ENCODE measurements at regions not wholly inside any gene's neighbourhood (a gene's known extent, or its start where the extent isn't known, plus 50 kb on each side); places are given as distances from the start of the nearest gene placed in this dataset.

DNA sequence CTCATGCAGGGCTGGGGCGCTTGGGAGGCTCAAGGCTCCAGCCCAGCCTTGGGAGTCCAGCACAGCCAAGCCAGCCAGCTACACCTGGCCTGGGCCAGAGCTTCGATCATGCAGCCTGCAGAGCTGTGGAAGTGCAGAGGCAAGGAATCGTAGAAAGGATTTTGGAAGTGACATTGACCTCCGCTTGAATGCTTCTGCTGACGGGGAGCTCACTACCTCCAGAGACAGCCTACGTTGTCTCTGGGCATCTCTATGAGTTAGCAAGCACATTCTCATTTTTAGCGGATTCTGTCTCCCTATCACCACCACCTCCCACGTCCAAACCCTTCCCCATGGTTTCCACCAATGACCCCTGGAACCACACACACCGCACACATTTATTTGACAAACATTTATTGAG is 88.5 kb downstream of the MICALL2 start:
- TF ChIP-seq, protein P1, sequence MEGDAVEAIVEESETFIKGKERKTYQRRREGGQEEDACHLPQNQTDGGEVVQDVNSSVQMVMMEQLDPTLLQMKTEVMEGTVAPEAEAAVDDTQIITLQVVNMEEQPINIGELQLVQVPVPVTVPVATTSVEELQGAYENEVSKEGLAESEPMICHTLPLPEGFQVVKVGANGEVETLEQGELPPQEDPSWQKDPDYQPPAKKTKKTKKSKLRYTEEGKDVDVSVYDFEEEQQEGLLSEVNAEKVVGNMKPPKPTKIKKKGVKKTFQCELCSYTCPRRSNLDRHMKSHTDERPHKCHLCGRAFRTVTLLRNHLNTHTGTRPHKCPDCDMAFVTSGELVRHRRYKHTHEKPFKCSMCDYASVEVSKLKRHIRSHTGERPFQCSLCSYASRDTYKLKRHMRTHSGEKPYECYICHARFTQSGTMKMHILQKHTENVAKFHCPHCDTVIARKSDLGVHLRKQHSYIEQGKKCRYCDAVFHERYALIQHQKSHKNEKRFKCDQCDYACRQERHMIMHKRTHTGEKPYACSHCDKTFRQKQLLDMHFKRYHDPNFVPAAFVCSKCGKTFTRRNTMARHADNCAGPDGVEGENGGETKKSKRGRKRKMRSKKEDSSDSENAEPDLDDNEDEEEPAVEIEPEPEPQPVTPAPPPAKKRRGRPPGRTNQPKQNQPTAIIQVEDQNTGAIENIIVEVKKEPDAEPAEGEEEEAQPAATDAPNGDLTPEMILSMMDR (IDR thresholded peaks at IDR 0.05) = no peak
- no peak for TF ChIP-seq POLR2A (IDR thresholded peaks at IDR 0.05)
- TF ChIP-seq EP300 (IDR thresholded peaks at IDR 0.05) = no peak
- 74 to 78% (median 75%) methylated on average over 9 of the region's 9 CpGs for WGBS, 3 donors
- Histone ChIP-seq H3K4me3 (no peak overlapping the region), H3K4me1 (ENCODE audit: insufficient read depth) (no peaks in the 10 kb centered on the region), H3K36me3 (no peaks in the 10 kb centered on the region), H3K9me3 (no peaks in the 10 kb centered on the region), H3K27ac (no peak overlapping the region), H3K27me3 (no peaks in the 10 kb centered on the region)
- no peak for DNase-seq
- intact Hi-C loops (cut with DNase I) = no loop called here

DNA sequence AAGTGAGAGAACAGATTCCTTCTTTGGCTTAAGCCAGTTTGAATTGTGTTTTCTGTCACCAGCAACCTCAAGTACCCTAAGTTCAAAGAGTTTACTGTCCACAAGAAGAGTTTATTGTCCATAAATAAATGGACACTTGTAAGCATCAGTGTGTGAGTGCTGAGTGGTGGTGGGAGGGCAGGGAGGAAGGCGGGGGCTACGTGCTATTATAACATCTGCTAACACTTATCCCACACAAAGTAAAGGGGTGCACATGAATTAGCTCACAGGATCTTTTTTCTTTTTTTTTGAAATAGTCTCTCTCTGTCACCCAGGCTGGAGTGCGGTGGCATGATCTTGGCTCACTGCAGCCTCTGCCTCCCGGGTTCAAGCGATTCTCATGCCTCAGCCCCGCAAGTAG is 87.2 kb downstream of the MICALL2 start:
- 60 to 75% (median 60%) methylated on average over 6 of the region's 6 CpGs for WGBS, 3 donors
- Histone ChIP-seq H3K4me3 (no peak overlapping the region), H3K27me3 (no peaks in the 10 kb centered on the region), H3K9me3 (no peaks in the 10 kb centered on the region), H3K4me1 (ENCODE audit: insufficient read depth) (no peaks in the 10 kb centered on the region), H3K36me3 (no peaks in the 10 kb centered on the region), H3K27ac (no peak overlapping the region)
- intact Hi-C loops (cut with DNase I) = no loop called here
- TF ChIP-seq, protein P1 (IDR thresholded peaks at IDR 0.05) = no peak
- no peak for TF ChIP-seq POLR2A (IDR thresholded peaks at IDR 0.05)
- TF ChIP-seq EP300 (IDR thresholded peaks at IDR 0.05) = no peak
- no peak for DNase-seq

DNA sequence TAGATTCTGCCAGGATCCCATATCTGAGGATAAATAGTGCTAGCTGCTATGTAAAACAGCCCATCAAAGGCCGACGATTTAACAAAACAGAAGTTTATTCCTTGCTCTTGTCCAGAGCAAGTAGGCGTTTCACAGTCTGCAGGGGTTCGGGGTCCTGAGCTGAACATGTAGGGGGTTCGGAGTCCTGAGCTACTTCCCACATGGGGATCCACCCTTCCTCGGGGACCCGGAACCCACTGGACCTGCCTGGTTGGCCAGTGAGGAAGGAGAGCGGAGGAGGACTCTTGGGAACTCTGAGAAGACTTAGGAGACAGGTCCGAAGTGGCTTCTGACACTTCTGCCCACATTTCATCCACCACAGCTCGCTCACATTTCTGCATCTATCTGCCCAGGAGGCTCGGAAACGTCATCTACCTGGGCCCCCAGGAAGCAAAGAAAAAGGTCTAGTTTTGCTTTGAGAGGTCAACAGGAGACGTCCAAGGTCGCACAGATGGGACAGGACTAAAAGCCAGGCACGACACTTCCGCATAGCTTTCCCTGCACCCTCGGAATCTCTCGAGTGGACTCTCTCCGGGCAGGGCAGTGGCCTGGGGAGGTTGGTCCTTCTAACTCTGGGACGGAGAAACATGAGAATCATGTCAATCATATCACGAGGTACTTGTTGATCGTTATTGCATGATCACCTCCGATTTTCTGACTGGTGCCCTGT is 86.4 kb downstream of the MICALL2 start:
- no peak for DNase-seq
- H3K27ac ChIP-seq = no peak overlapping the region
- no peaks in the 10 kb centered on the region for H3K36me3 ChIP-seq
- H3K4me1 ChIP-seq (ENCODE audit: insufficient read depth) = no peaks in the 10 kb centered on the region
- 45 to 57% (median 49%) methylated on average over 23 of the region's 23 CpGs for WGBS, 3 donors
- no peaks in the 10 kb centered on the region for H3K27me3 ChIP-seq
- H3K9me3 ChIP-seq = no peaks in the 10 kb centered on the region
- TF ChIP-seq, protein P1 (IDR thresholded peaks at IDR 0.05) = no peak
- no peak for TF ChIP-seq EP300 (IDR thresholded peaks at IDR 0.05)
- TF ChIP-seq POLR2A (IDR thresholded peaks at IDR 0.05) = no peak
- no peak overlapping the region for H3K4me3 ChIP-seq
- intact Hi-C loops (cut with DNase I) = no loop called here

DNA sequence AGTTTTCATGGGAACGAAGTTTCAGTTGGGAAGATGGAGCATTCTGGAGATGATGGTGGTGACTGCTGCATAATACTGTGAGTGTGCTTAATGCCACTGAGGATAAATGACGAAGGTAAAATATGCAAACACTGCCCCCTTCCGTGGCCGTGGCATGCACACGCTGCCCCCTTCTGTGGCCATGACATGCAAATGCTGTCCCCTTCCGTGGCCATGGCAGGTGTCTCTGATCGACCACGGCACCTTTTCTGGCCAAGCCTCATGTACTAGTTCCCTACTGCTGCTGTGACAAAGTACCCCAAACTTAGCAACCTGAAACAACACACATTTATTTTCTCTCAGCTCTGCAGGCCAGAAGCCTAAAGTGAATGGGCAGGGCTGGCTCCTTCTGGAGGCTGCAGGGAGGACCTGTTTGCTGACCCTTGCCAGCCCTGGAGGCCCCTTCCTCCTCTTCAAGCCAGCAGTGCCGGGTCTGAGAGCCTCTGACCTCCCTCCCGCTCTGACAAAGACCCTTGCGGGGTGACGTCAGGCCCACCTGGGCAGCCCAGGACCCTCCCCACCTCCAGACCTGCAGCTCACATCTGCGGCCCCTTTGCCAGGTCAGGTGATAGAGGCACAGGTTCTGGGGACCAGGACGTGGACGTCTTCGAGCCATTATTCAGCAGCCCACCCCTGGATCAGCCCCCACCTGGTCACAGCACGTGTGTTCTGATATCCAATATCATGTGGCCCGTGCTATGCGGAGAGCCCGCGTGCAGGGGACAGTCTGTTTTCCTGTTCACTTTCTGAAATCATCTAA is 82.0 kb downstream of the MICALL2 start:
- Histone ChIP-seq H3K36me3 (no peaks in the 10 kb centered on the region), H3K27me3 (no peaks in the 10 kb centered on the region), H3K9me3 (no peaks in the 10 kb centered on the region), H3K27ac (no peak overlapping the region), H3K4me3 (no peak overlapping the region), H3K4me1 (ENCODE audit: insufficient read depth) (no peaks in the 10 kb centered on the region)
- WGBS, 3 donors = 59 to 66% (median 60%) methylated on average over 21 of the region's 21 CpGs
- intact Hi-C loops (cut with DNase I) = no loop called here
- TF ChIP-seq, protein P1 (IDR thresholded peaks at IDR 0.05) = no peak
- TF ChIP-seq POLR2A (IDR thresholded peaks at IDR 0.05) (no peak), EP300 (IDR thresholded peaks at IDR 0.05) (no peak)
- DNase-seq = no peak

Measured in ovary (tissue), 7 donors.